IMR-90 (cell line): ENCODE measurements at regions not wholly inside any gene's neighbourhood (a gene's known extent, or its start where the extent isn't known, plus 50 kb on each side); places are given as distances from the start of the nearest gene placed in this dataset.

Source experiments
- ATAC-seq: fragments of 200-7000 bp; cut with Tn5 transposase; 2 replicates; pipeline ENCODE4 v1.9.1; 2020; ENCODE audit warnings: low read depth, mild to moderate bottlenecking, moderate library complexity
- BruUV-seq: library from RNA; stranded (reverse); fragments of 400-500 nt; replicated peaks from 2 replicates; lab custom pipeline; 2021; lab: Mats Ljungman, UMichigan
- CTCF ChIA-PET: fragments of 300-600 bp; formaldehyde crosslinking; extraction: SDS; loops from one replicate; lab custom pipeline; 2021; ENCODE audit warnings: antibody characterized with exemption; lab: Yijun Ruan, JAX
- POLR2A ChIA-PET: fragments of 300-600 bp; sonication (Branson Sonifier 250); formaldehyde crosslinking; loops from one replicate; lab custom pipeline; 2022; ENCODE audit warnings: antibody characterized with exemption; ENCODE audit not compliant: unreplicated experiment; lab: Charles Lee
- DNase-seq: peaks from one replicate; pipeline ENCODE4 v3.0.0; 2013
- H2AFZ ChIP-seq: replicated peaks from 2 replicates; pipeline ENCODE3; 2013; ENCODE audit warnings: low read length, mild to moderate bottlenecking; ENCODE audit not compliant: poor library complexity
- H2AK5ac ChIP-seq: 2 replicates; pipeline ENCODE4 v1.6.1; 2013; ENCODE audit warnings: low read depth, low read length, inconsistent platforms
- H2AK9ac ChIP-seq: replicated peaks from 2 replicates; pipeline ENCODE3; 2013; ENCODE audit warnings: mild to moderate bottlenecking, low read depth, low read length, moderate library complexity; ENCODE audit not compliant: poor library complexity
- H2BK120ac ChIP-seq: 2 replicates; pipeline ENCODE4 v1.6.1; 2013; ENCODE audit warnings: low read depth, low read length, inconsistent platforms
- H2BK15ac ChIP-seq: 3 replicates; pipeline ENCODE4 v1.6.1; 2013; ENCODE audit warnings: low read depth, low read length, inconsistent platforms
- H2BK20ac ChIP-seq: 2 replicates; pipeline ENCODE4 v1.6.1; 2013; ENCODE audit warnings: low read depth, mild to moderate bottlenecking, inconsistent platforms, low read length, moderate library complexity
- H2BK5ac ChIP-seq: 2 replicates; pipeline ENCODE4 v1.6.1; 2013; ENCODE audit warnings: mild to moderate bottlenecking, low read depth, low read length, inconsistent platforms; ENCODE audit not compliant: poor library complexity, severe bottlenecking
- H3K14ac ChIP-seq: replicated peaks from 2 replicates; pipeline ENCODE4 v1.6.1; 2013; ENCODE audit warnings: low read depth, low read length, inconsistent platforms
- H3K18ac ChIP-seq: 2 replicates; pipeline ENCODE4 v1.6.1; 2013; ENCODE audit warnings: low read depth, low read length, control low read depth
- H3K23ac ChIP-seq: 2 replicates; pipeline ENCODE4 v1.6.1; 2013; ENCODE audit warnings: low read depth, low read length, inconsistent platforms
- H3K27ac ChIP-seq: 2 replicates; pipeline ENCODE4 v1.5.1; 2013; ENCODE audit warnings: mild to moderate bottlenecking, control low read depth, low read length; ENCODE audit not compliant: insufficient read depth
- H3K27me3 ChIP-seq: 2 replicates; pipeline ENCODE4 v1.6.1; 2013; ENCODE audit warnings: low read length; ENCODE audit not compliant: control insufficient read depth, insufficient read depth
- H3K36me3 ChIP-seq: 2 replicates; pipeline ENCODE4 v1.6.1; 2013; ENCODE audit warnings: low read length, mixed read lengths; ENCODE audit not compliant: control insufficient read depth, insufficient read depth
- H3K4ac ChIP-seq: 2 replicates; pipeline ENCODE4 v1.6.1; 2013; ENCODE audit warnings: low read depth, low read length, inconsistent platforms
- H3K4me1 ChIP-seq: 2 replicates; pipeline ENCODE4 v1.6.1; 2013; ENCODE audit warnings: low read length, mixed read lengths; ENCODE audit not compliant: control insufficient read depth, insufficient read depth
- H3K4me2 ChIP-seq: 2 replicates; pipeline ENCODE4 v1.6.1; 2013; ENCODE audit warnings: low read depth, mild to moderate bottlenecking, control low read depth, low read length, moderate library complexity
- H3K4me3 ChIP-seq: 2 replicates; pipeline ENCODE4 v1.5.1; 2013; ENCODE audit warnings: low read depth, mild to moderate bottlenecking, control low read depth, low read length, moderate library complexity; ENCODE audit not compliant: insufficient read depth
- H3K56ac ChIP-seq: 2 replicates; pipeline ENCODE4 v1.6.1; 2013; ENCODE audit warnings: low read length, inconsistent platforms; ENCODE audit not compliant: insufficient read depth; ENCODE audit errors: extremely low read depth
- H3K79me1 ChIP-seq, 2 experiments: 2 replicates each; pipeline ENCODE4 v1.6.1; 2013; ENCODE audit warnings: low read length in 2 of 2, inconsistent platforms in 1 of 2, low read depth in 1 of 2
- H3K9ac ChIP-seq: 2 replicates; pipeline ENCODE4 v1.6.1; 2013; ENCODE audit warnings: low read depth, low read length, control low read depth
- H3K9me1 ChIP-seq: 2 replicates; pipeline ENCODE4 v1.6.1; 2013; ENCODE audit warnings: low read length, inconsistent platforms; ENCODE audit not compliant: insufficient read depth
- H3K9me3 ChIP-seq: 2 replicates; pipeline ENCODE4 v1.6.1; 2013; ENCODE audit warnings: low read length; ENCODE audit not compliant: control insufficient read depth, insufficient read depth
- H4K20me1 ChIP-seq: 2 replicates; pipeline ENCODE4 v1.6.1; 2013; ENCODE audit warnings: low read length, inconsistent platforms; ENCODE audit not compliant: insufficient read depth
- H4K5ac ChIP-seq: 2 replicates; pipeline ENCODE4 v1.6.1; 2013; ENCODE audit warnings: mild to moderate bottlenecking, low read depth, low read length, control low read depth
- H4K8ac ChIP-seq, 2 experiments: 2 replicates each; pipeline ENCODE4 v1.6.1; 2013; ENCODE audit warnings: low read depth in 2 of 2, low read length in 2 of 2, control low read depth in 1 of 2, inconsistent platforms in 1 of 2
- H4K91ac ChIP-seq: 2 replicates; pipeline ENCODE4 v1.6.1; 2013; ENCODE audit warnings: low read depth, low read length, inconsistent platforms; ENCODE audit not compliant: insufficient read depth
- BHLHE40 ChIP-seq: fragments of 150-350 bp; IDR thresholded peaks from 2 replicates; pipeline ENCODE4 v1.6.1; 2016; ENCODE audit warnings: mild to moderate bottlenecking, low read depth, low read length
- CEBPB ChIP-seq: IDR thresholded peaks from 2 replicates; pipeline ENCODE4 v1.6.1; 2012; ENCODE audit warnings: low read depth, low read length, improper control_type of control experiment
- CHD1 ChIP-seq: IDR thresholded peaks from 2 replicates; pipeline ENCODE4 v1.6.1; 2012; ENCODE audit warnings: low read depth, low read length, improper control_type of control experiment
- FOS ChIP-seq: fragments of 150-350 bp; IDR thresholded peaks from 2 replicates; pipeline ENCODE4 v1.6.1; 2016; ENCODE audit warnings: low read depth, low read length
- MAFK ChIP-seq: IDR thresholded peaks from 2 replicates; pipeline ENCODE4 v1.6.1; 2012; ENCODE audit warnings: low read depth, low read length, improper control_type of control experiment
- MAZ ChIP-seq: IDR thresholded peaks from 2 replicates; pipeline ENCODE4 v1.6.1; 2012; ENCODE audit warnings: low read depth, mild to moderate bottlenecking, low read length, improper control_type of control experiment, moderate library complexity, borderline replicate concordance
- MXI1 ChIP-seq: IDR thresholded peaks from 2 replicates; pipeline ENCODE4 v1.6.1; 2012; ENCODE audit warnings: low read depth, mild to moderate bottlenecking, low read length, moderate library complexity, borderline replicate concordance
- NFE2L2 ChIP-seq: fragments of 150-350 bp; IDR thresholded peaks from 2 replicates; pipeline ENCODE4 v1.6.1; 2016; ENCODE audit warnings: low read depth, mild to moderate bottlenecking, low read length
- POLR2A ChIP-seq: IDR thresholded peaks from 2 replicates; pipeline ENCODE4 v1.6.1; 2012; ENCODE audit warnings: mild to moderate bottlenecking, low read depth, low read length
- RAD21 ChIP-seq: IDR thresholded peaks from 2 replicates; pipeline ENCODE4 v1.6.1; 2012; ENCODE audit warnings: low read length, improper control_type of control experiment
- RCOR1 ChIP-seq: IDR thresholded peaks from 2 replicates; pipeline ENCODE4 v1.6.1; 2012; ENCODE audit warnings: mild to moderate bottlenecking, low read length, improper control_type of control experiment; ENCODE audit not compliant: insufficient replicate concordance
- RFX5 ChIP-seq: IDR thresholded peaks from 2 replicates; pipeline ENCODE4 v1.8.0; 2012; ENCODE audit warnings: low read depth, mild to moderate bottlenecking, low read length, moderate library complexity
- SMC3 ChIP-seq: fragments of 150-350 bp; IDR thresholded peaks from 2 replicates; pipeline ENCODE4 v1.6.1; 2016; ENCODE audit warnings: low read depth, mild to moderate bottlenecking, antibody characterized with exemption, low read length, moderate library complexity
- WGBS, 2 experiments: methylation state at CpG; one replicate each; pipeline versions ENCODE4 v1.1.5 to v1.1.7; 2013; ENCODE audit warnings: missing lambda C conversion rate in 2 of 2; ENCODE audit not compliant: insufficient read length in 1 of 2; ENCODE audit errors: extremely low coverage in 2 of 2; 5-methylcytosine and 5-hydroxymethylcytosine counted together
- dilution Hi-C: fragments of 300-500 bp; cut with HindIII; formaldehyde crosslinking; loops from one replicate; pipeline ENCODE4 v1.14.3; 2018; ENCODE audit warnings: low sequenced_read_pairs; ENCODE audit not compliant: unreplicated experiment
- in situ Hi-C: fragments of 300-500 bp; cut with MboI; formaldehyde crosslinking; loops from 3 replicates; pipeline ENCODE4 v1.14.3; 2019; ENCODE audit warnings: low sequenced_read_pairs, inconsistent platforms, mixed read lengths
- intact Hi-C: fragments of 100-400 bp; cut with micrococcal nuclease; formaldehyde crosslinking; loops from 2 replicates; pipeline ENCODE4 v1.10.0; 2022
- TF ChIP-seq, protein P1 (sequence below): fragments of 150-350 bp; IDR thresholded peaks from 2 replicates; pipeline ENCODE4 v1.6.1; 2017; ENCODE audit warnings: mild to moderate bottlenecking, antibody characterized with exemption, low read length, low read depth
- TF ChIP-seq, protein P2 (sequence below): conservative IDR thresholded peaks from 2 replicates; pipeline ENCODE4 v1.5.1; 2012; ENCODE audit warnings: mild to moderate bottlenecking, low read depth, low read length, improper control_type of control experiment
- TF ChIP-seq, protein P3 (sequence below): fragments of 150-350 bp; IDR thresholded peaks from 2 replicates; pipeline ENCODE4 v1.6.1; 2016; ENCODE audit warnings: low read depth, mild to moderate bottlenecking, low read length, moderate library complexity, borderline replicate concordance

DNA sequence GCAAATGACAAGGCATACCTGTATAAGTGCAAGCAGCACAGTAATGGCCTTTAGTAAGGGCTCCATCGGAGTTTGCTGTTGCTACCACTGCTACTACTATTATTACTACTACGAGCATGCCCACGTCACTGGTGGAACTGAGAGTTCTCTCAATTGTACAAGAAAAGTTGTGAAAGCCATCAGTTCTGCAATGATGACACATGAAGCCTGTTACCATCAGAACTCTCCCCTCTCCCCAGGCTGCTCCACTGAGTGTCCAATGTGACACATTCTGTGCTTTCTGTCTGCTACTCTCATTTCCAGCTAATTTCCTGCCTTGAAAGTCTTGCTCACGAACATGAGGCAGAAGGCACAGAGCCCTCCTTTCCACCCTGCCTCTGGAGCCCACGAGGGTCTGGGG is 263.2 kb upstream of the MGMT start:
- H4K5ac ChIP-seq: no peak overlapping the region
- CTCF ChIA-PET: no interaction called here
- H3K9me1 ChIP-seq: no peaks in the 10 kb centered on the region
- H3K9me3 ChIP-seq: peaks cover 12% of the 10 kb centered on the region
- in situ Hi-C loops (no loop called here), intact Hi-C loops (no loop called here), dilution Hi-C loops (no loop called here)
- TF ChIP-seq, protein P1, sequence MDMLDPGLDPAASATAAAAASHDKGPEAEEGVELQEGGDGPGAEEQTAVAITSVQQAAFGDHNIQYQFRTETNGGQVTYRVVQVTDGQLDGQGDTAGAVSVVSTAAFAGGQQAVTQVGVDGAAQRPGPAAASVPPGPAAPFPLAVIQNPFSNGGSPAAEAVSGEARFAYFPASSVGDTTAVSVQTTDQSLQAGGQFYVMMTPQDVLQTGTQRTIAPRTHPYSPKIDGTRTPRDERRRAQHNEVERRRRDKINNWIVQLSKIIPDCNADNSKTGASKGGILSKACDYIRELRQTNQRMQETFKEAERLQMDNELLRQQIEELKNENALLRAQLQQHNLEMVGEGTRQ: no peak
- TF ChIP-seq MXI1 (no peak), MAZ (no peak), RAD21 (no peak), FOS (no peak), RCOR1 (no peak), POLR2A (no peak), SMC3 (no peak), NFE2L2 (no peak), BHLHE40 (no peak), RFX5 (no peak), CHD1 (no peak), CEBPB (no peak), MAFK (no peak)
- TF ChIP-seq, protein P2, sequence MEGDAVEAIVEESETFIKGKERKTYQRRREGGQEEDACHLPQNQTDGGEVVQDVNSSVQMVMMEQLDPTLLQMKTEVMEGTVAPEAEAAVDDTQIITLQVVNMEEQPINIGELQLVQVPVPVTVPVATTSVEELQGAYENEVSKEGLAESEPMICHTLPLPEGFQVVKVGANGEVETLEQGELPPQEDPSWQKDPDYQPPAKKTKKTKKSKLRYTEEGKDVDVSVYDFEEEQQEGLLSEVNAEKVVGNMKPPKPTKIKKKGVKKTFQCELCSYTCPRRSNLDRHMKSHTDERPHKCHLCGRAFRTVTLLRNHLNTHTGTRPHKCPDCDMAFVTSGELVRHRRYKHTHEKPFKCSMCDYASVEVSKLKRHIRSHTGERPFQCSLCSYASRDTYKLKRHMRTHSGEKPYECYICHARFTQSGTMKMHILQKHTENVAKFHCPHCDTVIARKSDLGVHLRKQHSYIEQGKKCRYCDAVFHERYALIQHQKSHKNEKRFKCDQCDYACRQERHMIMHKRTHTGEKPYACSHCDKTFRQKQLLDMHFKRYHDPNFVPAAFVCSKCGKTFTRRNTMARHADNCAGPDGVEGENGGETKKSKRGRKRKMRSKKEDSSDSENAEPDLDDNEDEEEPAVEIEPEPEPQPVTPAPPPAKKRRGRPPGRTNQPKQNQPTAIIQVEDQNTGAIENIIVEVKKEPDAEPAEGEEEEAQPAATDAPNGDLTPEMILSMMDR: no peak
- TF ChIP-seq, protein P3, sequence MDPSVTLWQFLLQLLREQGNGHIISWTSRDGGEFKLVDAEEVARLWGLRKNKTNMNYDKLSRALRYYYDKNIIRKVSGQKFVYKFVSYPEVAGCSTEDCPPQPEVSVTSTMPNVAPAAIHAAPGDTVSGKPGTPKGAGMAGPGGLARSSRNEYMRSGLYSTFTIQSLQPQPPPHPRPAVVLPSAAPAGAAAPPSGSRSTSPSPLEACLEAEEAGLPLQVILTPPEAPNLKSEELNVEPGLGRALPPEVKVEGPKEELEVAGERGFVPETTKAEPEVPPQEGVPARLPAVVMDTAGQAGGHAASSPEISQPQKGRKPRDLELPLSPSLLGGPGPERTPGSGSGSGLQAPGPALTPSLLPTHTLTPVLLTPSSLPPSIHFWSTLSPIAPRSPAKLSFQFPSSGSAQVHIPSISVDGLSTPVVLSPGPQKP: no peak
- H2AK9ac ChIP-seq: no peak overlapping the region
- H3K36me3 ChIP-seq: no peaks in the 10 kb centered on the region
- no peaks in the 10 kb centered on the region for H4K20me1 ChIP-seq
- no peak overlapping the region for H3K4me2 ChIP-seq
- no peaks in the 10 kb centered on the region for H3K27me3 ChIP-seq
- H2BK20ac ChIP-seq: no peak overlapping the region
- no peak overlapping the region for H3K27ac ChIP-seq
- H4K91ac ChIP-seq: no peak overlapping the region
- H2AFZ ChIP-seq: no peak overlapping the region
- H3K14ac ChIP-seq: no peak overlapping the region
- H2BK120ac ChIP-seq: no peak overlapping the region
- no peak overlapping the region for H3K18ac ChIP-seq
- H3K9ac ChIP-seq: no peak overlapping the region
- H3K4me1 ChIP-seq: no peaks in the 10 kb centered on the region
- H2BK5ac ChIP-seq: no peak overlapping the region
- H3K23ac ChIP-seq: no peak overlapping the region
- no peak overlapping the region for H3K56ac ChIP-seq
- no peak overlapping the region for H2AK5ac ChIP-seq
- BruUV-seq: no TSS peak
- WGBS, 2 experiments: 67% methylated on average over 2 of the region's 5 CpGs; no CpG with 5 or more reads in 1 of the 2 experiments
- ATAC-seq (no peak), DNase-seq (no peak)
- H4K8ac ChIP-seq: no peak overlapping the region
- H3K79me1 ChIP-seq: no peaks in the 10 kb centered on the region
- no peak overlapping the region for H3K4ac ChIP-seq
- H2BK15ac ChIP-seq: no peak overlapping the region
- POLR2A ChIA-PET: no interaction called here
- H3K4me3 ChIP-seq: no peak overlapping the region
